Keratinocyte (primary cell): ENCODE measurements at regions not wholly inside any gene's neighbourhood (a gene's known extent, or its start where the extent isn't known, plus 50 kb on each side); places are given as distances from the start of the nearest gene placed in this dataset.

ENCODE experiments used
- CTCF ChIP-seq, 3 experiments: IDR thresholded peaks in 1 of 3; conservative IDR thresholded peaks in 1 of 3; optimal IDR thresholded peaks in 1 of 3; 2 replicates in 2 of 3; 3 replicates in 1 of 3; pipeline versions ENCODE3 to v1.5.1; 2011; ENCODE audit warnings: low read length in 3 of 3, mild to moderate bottlenecking in 3 of 3, moderate library complexity in 2 of 3, control low read depth in 1 of 3, inconsistent platforms in 1 of 3; ENCODE audit not compliant: insufficient read depth in 2 of 3; ENCODE audit errors: extremely low read depth in 1 of 3
- EZH2 ChIP-seq: IDR thresholded peaks from one replicate; pipeline ENCODE4 v1.6.1; 2012; ENCODE audit warnings: inconsistent platforms, mild to moderate bottlenecking, low read length, moderate library complexity

- TF ChIP-seq CTCF (optimal IDR thresholded peaks at IDR 0.05 in 1 of 3, IDR thresholded peaks at IDR 0.05 in 1 of 3, conservative IDR thresholded peaks at IDR 0.05 in 1 of 3; ENCODE audit: extremely low read depth in 1 of 3, insufficient read depth in 2 of 3, low read length in 3 of 3) = no peak
- TF ChIP-seq EZH2 = no peak
These were observed 289.0 kb downstream of the RNF144A start for GRCh38 chr2:7206111-7206810.
